Activated CD4-positive, alpha-beta memory T cell treated with anti-CD3 and anti-CD28 coated beads, Interleukin-2, amount 10 ng/mL, durations not matched to agents 7 days and 5 days (primary cell): ENCODE measurements at regions not wholly inside any gene's neighbourhood (a gene's known extent, or its start where the extent isn't known, plus 50 kb on each side); places are given as distances from the start of the nearest gene placed in this dataset.

ENCODE experiments used
- CTCF ChIA-PET: fragments of 350-600 bp; sonication (Branson Sonifier 250); formaldehyde crosslinking; loops from one replicate; lab custom pipeline; 2021; ENCODE audit warnings: antibody characterized with exemption, inconsistent platforms; lab: Charles Lee
- POLR2A ChIA-PET: fragments of 350-600 bp; sonication (Branson Sonifier 250); formaldehyde crosslinking; loops from one replicate; lab custom pipeline; 2021; ENCODE audit warnings: antibody characterized with exemption; lab: Charles Lee
- DNase-seq: peaks from one replicate; pipeline ENCODE4 v3.0.0-alpha.2; 2020
- H3K27ac Mint-ChIP-seq: one replicate; pipeline ENCODE4 v1.8.0; 2021; ENCODE audit warnings: mild to moderate bottlenecking, mixed read lengths
- H3K27me3 Mint-ChIP-seq: one replicate; pipeline ENCODE4 v1.8.0; 2021; ENCODE audit warnings: mixed read lengths
- H3K36me3 Mint-ChIP-seq: one replicate; pipeline ENCODE4 v1.8.0; 2021; ENCODE audit warnings: low read depth, mixed read lengths
- H3K4me1 Mint-ChIP-seq: one replicate; pipeline ENCODE4 v1.8.0; 2021; ENCODE audit warnings: mixed read lengths
- H3K4me3 Mint-ChIP-seq: one replicate; pipeline ENCODE4 v1.8.0; 2021; ENCODE audit warnings: mild to moderate bottlenecking, mixed read lengths
- H3K9me3 Mint-ChIP-seq: one replicate; pipeline ENCODE4 v1.8.0; 2021; ENCODE audit warnings: mixed read lengths

- POLR2A ChIA-PET, result no interaction called here
- Mint-ChIP-seq H3K9me3 (no peaks in the 10 kb centered on the region), H3K4me1 (no peaks in the 10 kb centered on the region), H3K36me3 (no peaks in the 10 kb centered on the region), H3K27ac (no peak overlapping the region), H3K27me3 (peaks cover 26% of the 10 kb centered on the region), H3K4me3 (no peak overlapping the region)
- DNase-seq, result no peak
- CTCF ChIA-PET, result no interaction called here
These were observed 121.6 kb upstream of the KCNG1 start for GRCh38 chr20:51144476-51144875.

- no peak overlapping the region for H3K27ac Mint-ChIP-seq
- CTCF ChIA-PET, result no interaction called here
- no peaks in the 10 kb centered on the region for H3K9me3 Mint-ChIP-seq
- no peaks in the 10 kb centered on the region for H3K4me1 Mint-ChIP-seq
- DNase-seq, result no peak
- POLR2A ChIA-PET, result no interaction called here
- no peaks in the 10 kb centered on the region for H3K36me3 Mint-ChIP-seq
- no peak overlapping the region for H3K4me3 Mint-ChIP-seq
- H3K27me3 Mint-ChIP-seq, result peaks cover 27% of the 10 kb centered on the region
These were observed 120.7 kb upstream of the KCNG1 start for GRCh38 chr20:51143652-51144051.

GRCh38 chr20:51142448-51142847, 119.5 kb upstream of the KCNG1 start:
- Mint-ChIP-seq H3K36me3 (no peaks in the 10 kb centered on the region), H3K27me3 (peaks cover 25% of the 10 kb centered on the region), H3K4me3 (no peak overlapping the region), H3K27ac (no peak overlapping the region), H3K9me3 (no peaks in the 10 kb centered on the region), H3K4me1 (no peaks in the 10 kb centered on the region)
- ChIA-PET CTCF (no interaction called here), POLR2A (no interaction called here)
- no peak for DNase-seq

DNA sequence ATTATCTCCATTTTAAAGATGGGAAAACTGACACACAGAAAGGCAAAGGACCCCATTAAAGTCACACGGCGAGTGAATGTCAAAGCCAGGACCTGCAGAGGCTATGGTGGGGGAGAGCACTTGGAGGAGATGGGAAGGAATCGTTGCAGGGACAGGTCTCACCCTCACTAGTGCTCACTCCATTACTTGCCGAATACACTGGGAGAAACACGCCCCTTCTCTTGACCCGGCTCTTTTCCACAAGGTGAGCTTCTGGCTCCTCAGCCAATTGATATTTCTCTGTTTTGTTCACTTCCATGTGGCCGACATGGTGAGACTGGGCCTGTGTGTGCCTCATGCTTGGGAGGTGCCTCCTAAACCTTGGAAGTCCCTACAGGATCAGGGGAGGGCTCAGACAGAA, 117.8 kb upstream of the KCNG1 start:
- Mint-ChIP-seq H3K4me1 (no peaks in the 10 kb centered on the region), H3K27ac (no peak overlapping the region), H3K9me3 (no peaks in the 10 kb centered on the region), H3K4me3 (no peak overlapping the region), H3K27me3 (peaks cover 22% of the 10 kb centered on the region), H3K36me3 (no peaks in the 10 kb centered on the region)
- ChIA-PET CTCF (no interaction called here), POLR2A (interaction anchor here (0.6 kb wide), 1 partner anchor 602 kb away, joined by 3 read pairs; no protein-coding TSS in a partner anchor)
- no peak for DNase-seq

GRCh38 chr20:51139891-51140290, 117.0 kb upstream of the KCNG1 start:
- POLR2A ChIA-PET, result interaction anchor here (0.6 kb wide), 1 partner anchor 601 kb away, joined by 3 read pairs; no protein-coding TSS in a partner anchor

DNA sequence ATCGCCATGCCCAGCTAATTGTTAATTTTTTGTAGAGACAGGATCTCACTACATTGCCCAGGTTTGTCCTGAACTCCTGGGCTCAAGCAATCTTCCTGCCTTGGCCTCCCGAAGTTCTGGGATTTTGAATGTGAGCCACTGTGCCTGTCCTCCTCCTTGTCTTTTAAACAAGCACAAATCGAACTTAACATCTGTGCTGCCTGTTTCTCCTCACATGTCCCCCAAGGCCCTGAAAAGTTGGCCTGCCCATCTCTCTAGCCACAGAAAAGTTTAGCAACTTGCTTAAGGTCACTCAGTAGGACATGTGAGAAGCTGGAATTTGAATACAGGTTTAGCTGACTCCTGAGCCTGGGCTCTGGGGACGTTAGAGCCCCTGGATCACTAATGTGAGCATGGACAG, 115.7 kb upstream of the KCNG1 start:
- Mint-ChIP-seq H3K9me3 (no peaks in the 10 kb centered on the region), H3K4me1 (no peaks in the 10 kb centered on the region), H3K27me3 (peaks cover 7% of the 10 kb centered on the region), H3K4me3 (no peak overlapping the region), H3K36me3 (no peaks in the 10 kb centered on the region), H3K27ac (no peak overlapping the region)
- no peak for DNase-seq
- ChIA-PET POLR2A (no interaction called here), CTCF (no interaction called here)

More at GRCh38 chr20:51139891-51140290, 117.0 kb upstream of the KCNG1 start:
- no peaks in the 10 kb centered on the region for H3K36me3 Mint-ChIP-seq
- no peaks in the 10 kb centered on the region for H3K9me3 Mint-ChIP-seq
- no peaks in the 10 kb centered on the region for H3K4me1 Mint-ChIP-seq
- H3K4me3 Mint-ChIP-seq, result no peak overlapping the region
- H3K27ac Mint-ChIP-seq, result no peak overlapping the region
- peaks cover 17% of the 10 kb centered on the region for H3K27me3 Mint-ChIP-seq
- no peak for DNase-seq
- CTCF ChIA-PET, result no interaction called here

DNA sequence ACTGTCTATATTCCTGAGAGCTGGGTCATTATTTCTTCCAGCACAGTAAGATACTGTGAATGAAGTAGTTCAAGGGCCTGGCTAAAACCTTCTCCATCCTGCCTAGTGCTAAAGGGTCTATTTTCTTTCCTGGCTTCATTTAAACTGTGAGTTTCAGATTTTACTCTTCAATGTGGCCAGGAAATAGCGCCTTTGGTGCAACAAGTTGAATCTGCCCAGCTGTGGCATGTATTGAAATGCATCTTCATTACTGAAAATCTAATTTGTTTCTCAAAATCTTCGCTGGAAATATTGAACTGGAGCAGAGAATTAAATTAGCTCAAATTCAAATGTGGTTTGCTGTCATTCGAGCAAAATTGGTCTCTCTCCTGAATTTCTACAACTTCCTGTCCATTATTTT, 114.6 kb upstream of the KCNG1 start:
- H3K36me3 Mint-ChIP-seq, result no peaks in the 10 kb centered on the region

GRCh38 chr20:51135926-51136715, 113.2 kb upstream of the KCNG1 start:
- H3K27me3 Mint-ChIP-seq, result peaks cover 5% of the 10 kb centered on the region
- POLR2A ChIA-PET, result no interaction called here
- CTCF ChIA-PET, result no interaction called here
- no peak overlapping the region for H3K27ac Mint-ChIP-seq
- H3K9me3 Mint-ChIP-seq, result no peaks in the 10 kb centered on the region
- H3K4me3 Mint-ChIP-seq, result no peak overlapping the region
- no peaks in the 10 kb centered on the region for H3K4me1 Mint-ChIP-seq
- DNase-seq, result no peak
- H3K36me3 Mint-ChIP-seq, result no peaks in the 10 kb centered on the region

More for the DNA sequence above, 114.6 kb upstream of the KCNG1 start:
- DNase-seq, result no peak
- Mint-ChIP-seq H3K4me1 (no peaks in the 10 kb centered on the region), H3K27ac (no peak overlapping the region), H3K27me3 (peaks cover 5% of the 10 kb centered on the region), H3K4me3 (no peak overlapping the region), H3K9me3 (no peaks in the 10 kb centered on the region)
- POLR2A ChIA-PET, result no interaction called here
- CTCF ChIA-PET, result interaction anchor here (0.7 kb wide), 1 partner anchor 223 kb away, joined by 4 read pairs; no protein-coding TSS in a partner anchor

- CTCF ChIA-PET, result no interaction called here
- peaks cover under 1% of the 10 kb centered on the region for H3K4me1 Mint-ChIP-seq
- no peak overlapping the region for H3K27ac Mint-ChIP-seq
- no peak for DNase-seq
- H3K36me3 Mint-ChIP-seq, result no peaks in the 10 kb centered on the region
- POLR2A ChIA-PET, result no interaction called here
- H3K4me3 Mint-ChIP-seq, result no peak overlapping the region
- H3K27me3 Mint-ChIP-seq, result peaks cover 5% of the 10 kb centered on the region
- no peaks in the 10 kb centered on the region for H3K9me3 Mint-ChIP-seq
These were observed 111.5 kb upstream of the KCNG1 start for GRCh38 chr20:51134405-51134804.

GRCh38 chr20:51132279-51132678, 109.4 kb upstream of the KCNG1 start:
- ChIA-PET CTCF (no interaction called here), POLR2A (no interaction called here)
- Mint-ChIP-seq H3K4me1 (peaks cover 18% of the 10 kb centered on the region), H3K4me3 (no peak overlapping the region), H3K36me3 (no peaks in the 10 kb centered on the region), H3K9me3 (no peaks in the 10 kb centered on the region), H3K27ac (no peak overlapping the region), H3K27me3 (no peaks in the 10 kb centered on the region)
- DNase-seq, result no peak

DNA sequence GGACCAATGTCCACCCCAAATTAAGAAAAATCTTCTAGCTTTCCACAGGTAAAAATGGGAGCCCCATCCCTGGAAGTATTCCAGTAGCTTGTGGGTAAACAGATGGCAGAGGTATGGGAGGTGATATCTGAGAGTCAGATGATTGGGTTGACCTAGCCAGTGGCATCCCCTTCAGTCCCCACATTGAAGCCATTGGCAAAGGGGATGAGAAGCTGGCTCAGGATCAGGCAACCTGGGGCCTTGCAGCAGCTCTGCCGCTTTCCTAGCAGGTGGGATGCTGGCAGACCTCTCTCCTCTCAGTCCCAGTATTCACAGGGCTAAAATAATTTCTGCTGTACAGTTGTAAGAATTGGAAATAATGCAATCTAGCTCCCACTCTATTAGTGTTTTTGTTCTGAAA, 108.9 kb upstream of the KCNG1 start:
- no peak for DNase-seq
- Mint-ChIP-seq H3K36me3 (no peaks in the 10 kb centered on the region), H3K4me1 (peaks cover 18% of the 10 kb centered on the region), H3K9me3 (no peaks in the 10 kb centered on the region), H3K27me3 (peaks cover 2% of the 10 kb centered on the region), H3K27ac (no peak overlapping the region), H3K4me3 (no peak overlapping the region)
- POLR2A ChIA-PET, result no interaction called here
- CTCF ChIA-PET, result no interaction called here

DNA sequence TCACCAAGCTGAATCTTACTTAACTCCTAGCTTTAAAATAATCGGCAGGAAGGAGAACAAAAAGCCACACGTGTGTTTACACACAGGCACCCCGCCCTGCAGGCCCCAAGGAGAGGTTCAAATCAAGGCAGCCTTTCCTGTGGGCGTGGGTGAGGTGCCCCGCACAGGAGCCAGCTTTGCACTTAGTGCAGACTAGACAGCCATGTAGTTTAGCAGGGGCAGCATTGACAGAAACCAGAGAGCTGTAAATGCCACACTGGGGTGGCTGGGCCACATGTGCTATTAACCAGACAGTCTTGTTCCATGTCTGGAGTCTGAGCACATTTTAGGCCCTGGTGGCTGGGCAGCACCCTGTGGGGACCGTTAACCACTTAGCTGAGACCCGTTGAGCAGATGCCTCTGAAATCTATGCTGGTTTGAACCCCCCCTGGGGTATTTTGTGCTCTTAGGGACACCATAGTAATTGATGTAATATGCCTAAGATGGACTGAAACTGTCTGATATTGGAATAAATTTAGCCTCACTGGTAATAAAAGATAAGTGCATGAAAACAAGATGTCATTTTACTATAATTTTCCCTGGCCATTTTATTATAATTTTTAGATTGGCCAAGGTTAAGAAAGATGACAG, 106.4 kb upstream of the KCNG1 start:
- H3K27me3 Mint-ChIP-seq, result peaks cover 12% of the 10 kb centered on the region
- no peak overlapping the region for H3K4me3 Mint-ChIP-seq
- H3K27ac Mint-ChIP-seq, result peak overlapping the region; percentile 13
- DNase-seq, result peak; percentile 54
- no peaks in the 10 kb centered on the region for H3K36me3 Mint-ChIP-seq
- ChIA-PET POLR2A (interaction anchor here (1.6 kb wide), 1 partner anchor 171 kb away, joined by 5 read pairs; the partner anchor contains the start of genes DPM1 and MOCS3), CTCF (interaction anchor here (0.8 to 1.5 kb wide), 2 partner anchors 17 to 142 kb away, joined by 3 read pairs; no protein-coding TSS in a partner anchor)
- H3K9me3 Mint-ChIP-seq, result no peaks in the 10 kb centered on the region
- peaks cover 18% of the 10 kb centered on the region for H3K4me1 Mint-ChIP-seq

- ChIA-PET POLR2A (interaction anchor here (1.6 kb wide), 1 partner anchor 170 kb away, joined by 5 read pairs; the partner anchor contains the start of genes DPM1 and MOCS3), CTCF (interaction anchor here (0.5 to 1.4 kb wide), 2 partner anchors 141 to 179 kb away, joined by 3 to 4 read pairs; no protein-coding TSS in a partner anchor)
- peak; percentile 25 for DNase-seq
- no peak overlapping the region for H3K4me3 Mint-ChIP-seq
- H3K4me1 Mint-ChIP-seq, result peaks cover 20% of the 10 kb centered on the region
- H3K36me3 Mint-ChIP-seq, result no peaks in the 10 kb centered on the region
- H3K27me3 Mint-ChIP-seq, result peaks cover 13% of the 10 kb centered on the region
- no peaks in the 10 kb centered on the region for H3K9me3 Mint-ChIP-seq
- no peak overlapping the region for H3K27ac Mint-ChIP-seq
These were observed 105.3 kb upstream of the KCNG1 start for GRCh38 chr20:51128198-51128597.
